ENCODE measurements at regions not wholly inside any gene's neighbourhood (a gene's known extent, or its start where the extent isn't known, plus 50 kb on each side); places are given as distances from the start of the nearest gene placed in this dataset.

GRCh38 chr14:76585616-76586015 lies 175.7 kb upstream of the VASH1 start:
- DNase-seq (ENCODE audit: low spot score, unreplicated experiment) = no peak
- Mint-ChIP-seq H3K36me3 (ENCODE audit: insufficient read depth) (no peaks in the 10 kb centered on the region), H3K4me1 (ENCODE audit: low read depth) (peaks cover 2% of the 10 kb centered on the region), H3K27ac (no peak overlapping the region), H3K9me3 (ENCODE audit: low read depth) (no peaks in the 10 kb centered on the region), H3K4me3 (ENCODE audit: low read depth) (no peak overlapping the region), H3K27me3 (no peaks in the 10 kb centered on the region)
- no peak for TF ChIP-seq CTCF (IDR thresholded peaks at IDR 0.05; ENCODE audit: unreplicated experiment)

- DNase-seq (ENCODE audit: low spot score, unreplicated experiment) = no peak
- H3K9me3 Mint-ChIP-seq (ENCODE audit: low read depth) = no peaks in the 10 kb centered on the region
- no peak overlapping the region for H3K27ac Mint-ChIP-seq
- peaks cover 8% of the 10 kb centered on the region for H3K4me1 Mint-ChIP-seq (ENCODE audit: low read depth)
- no peak for TF ChIP-seq CTCF (IDR thresholded peaks at IDR 0.05; ENCODE audit: unreplicated experiment)
- peaks cover 7% of the 10 kb centered on the region for H3K27me3 Mint-ChIP-seq
- H3K36me3 Mint-ChIP-seq (ENCODE audit: insufficient read depth) = no peaks in the 10 kb centered on the region
- H3K4me3 Mint-ChIP-seq (ENCODE audit: low read depth) = no peak overlapping the region
These were observed 172.0 kb upstream of the VASH1 start for GRCh38 chr14:76589246-76589645.

GRCh38 chr14:76591266-76591665 lies 170.0 kb upstream of the VASH1 start:
- H3K27ac Mint-ChIP-seq = no peak overlapping the region
- peaks cover 7% of the 10 kb centered on the region for H3K4me1 Mint-ChIP-seq (ENCODE audit: low read depth)
- no peak overlapping the region for H3K4me3 Mint-ChIP-seq (ENCODE audit: low read depth)
- peaks cover 15% of the 10 kb centered on the region for H3K27me3 Mint-ChIP-seq
- no peak for TF ChIP-seq CTCF (IDR thresholded peaks at IDR 0.05; ENCODE audit: unreplicated experiment)
- no peak for DNase-seq (ENCODE audit: low spot score, unreplicated experiment)
- H3K9me3 Mint-ChIP-seq (ENCODE audit: low read depth) = no peaks in the 10 kb centered on the region
- H3K36me3 Mint-ChIP-seq (ENCODE audit: insufficient read depth) = no peaks in the 10 kb centered on the region

GRCh38 chr14:76595266-76595665 lies 166.0 kb upstream of the VASH1 start:
- no peaks in the 10 kb centered on the region for H3K36me3 Mint-ChIP-seq (ENCODE audit: insufficient read depth)
- peaks cover 19% of the 10 kb centered on the region for H3K27me3 Mint-ChIP-seq
- no peaks in the 10 kb centered on the region for H3K9me3 Mint-ChIP-seq (ENCODE audit: low read depth)
- H3K27ac Mint-ChIP-seq = no peak overlapping the region
- DNase-seq (ENCODE audit: low spot score, unreplicated experiment) = no peak
- no peak overlapping the region for H3K4me3 Mint-ChIP-seq (ENCODE audit: low read depth)
- no peak for TF ChIP-seq CTCF (IDR thresholded peaks at IDR 0.05; ENCODE audit: unreplicated experiment)
- H3K4me1 Mint-ChIP-seq (ENCODE audit: low read depth) = peaks cover 8% of the 10 kb centered on the region

- Mint-ChIP-seq H3K9me3 (ENCODE audit: low read depth) (peaks cover 6% of the 10 kb centered on the region), H3K4me3 (ENCODE audit: low read depth) (no peak overlapping the region), H3K27ac (no peak overlapping the region), H3K36me3 (ENCODE audit: insufficient read depth) (no peaks in the 10 kb centered on the region), H3K27me3 (peaks cover 19% of the 10 kb centered on the region), H3K4me1 (ENCODE audit: low read depth) (peaks cover 2% of the 10 kb centered on the region)
- no peak for DNase-seq (ENCODE audit: low spot score, unreplicated experiment)
- no peak for TF ChIP-seq CTCF (IDR thresholded peaks at IDR 0.05; ENCODE audit: unreplicated experiment)
These were observed 163.9 kb upstream of the VASH1 start for GRCh38 chr14:76597387-76597786.
